GM10248 (cell line): ENCODE measurements at regions not wholly inside any gene's neighbourhood (a gene's known extent, or its start where the extent isn't known, plus 50 kb on each side); places are given as distances from the start of the nearest gene placed in this dataset.

ENCODE experiments used
- CTCF ChIA-PET: fragments of 300-600 bp; sonication (Branson Sonifier 250); formaldehyde crosslinking; extraction: SDS; loops from one replicate; lab custom pipeline; 2021; ENCODE audit warnings: antibody characterized with exemption; lab: Yijun Ruan, JAX
- POLR2A ChIA-PET: fragments of 350-650 bp; sonication (Branson Sonifier 250); formaldehyde crosslinking; extraction: SDS; loops from one replicate; lab custom pipeline; 2020; ENCODE audit warnings: antibody characterized with exemption; lab: Yijun Ruan, JAX
- DNase-seq: peaks from one replicate; pipeline ENCODE4 v3.0.0; 2012; ENCODE audit errors: extremely low spot score
- CTCF ChIP-seq: IDR thresholded peaks from 2 replicates; pipeline ENCODE4 v1.5.1; 2012; ENCODE audit warnings: mild to moderate bottlenecking, low read depth; ENCODE audit errors: extremely low read depth, missing control alignments, control extremely low read depth

GRCh38 chr2:142605421-142605820 is 272.0 kb upstream of the KYNU start:
- DNase-seq, result no peak
- TF ChIP-seq CTCF, result no peak
- POLR2A ChIA-PET, result no interaction called here
- CTCF ChIA-PET, result interaction anchor here (1.5 to 3.0 kb wide), 2 partner anchors 11 to 12 kb away, joined by 3 to 11 read pairs; no protein-coding TSS in a partner anchor

GRCh38 chr2:142603759-142604158 is 273.7 kb upstream of the KYNU start:
- no peak for DNase-seq
- TF ChIP-seq CTCF, result no peak
- ChIA-PET POLR2A (no interaction called here), CTCF (interaction anchor here (0.9 to 1.6 kb wide), 2 partner anchors 12 to 24 kb away, joined by 3 to 4 read pairs; no protein-coding TSS in a partner anchor)

GRCh38 chr2:142602418-142602989 is 275.0 kb upstream of the KYNU start:
- ChIA-PET CTCF (no interaction called here), POLR2A (no interaction called here)
- TF ChIP-seq CTCF, result no peak
- DNase-seq, result no peak

GRCh38 chr2:142601794-142602193 is 275.7 kb upstream of the KYNU start:
- no peak for DNase-seq
- ChIA-PET CTCF (no interaction called here), POLR2A (no interaction called here)
- no peak for TF ChIP-seq CTCF

GRCh38 chr2:142599504-142599903 is 278.0 kb upstream of the KYNU start:
- ChIA-PET POLR2A (no interaction called here), CTCF (no interaction called here)
- TF ChIP-seq CTCF, result no peak
- no peak for DNase-seq

GRCh38 chr2:142598846-142599245 is 278.6 kb upstream of the KYNU start:
- DNase-seq, result no peak
- CTCF ChIA-PET, result no interaction called here
- no peak for TF ChIP-seq CTCF
- POLR2A ChIA-PET, result no interaction called here
